ENCODE measurements at regions not wholly inside any gene's neighbourhood (a gene's known extent, or its start where the extent isn't known, plus 50 kb on each side); places are given as distances from the start of the nearest gene placed in this dataset.

- DNase-seq (ENCODE audit: low read depth) = no peak
- peak; percentile 8 for TF ChIP-seq CTCF (IDR thresholded peaks at IDR 0.05; ENCODE audit: insufficient read depth, low read depth, low read length)
- no peak overlapping the region for H3K4me3 ChIP-seq (ENCODE audit: low read depth, low read length)
Measured at GRCh38 chr18:61612517-61612916, 279.3 kb downstream of the CDH20 start.

GRCh38 chr18:61609131-61609530 lies 275.9 kb downstream of the CDH20 start:
- TF ChIP-seq CTCF (IDR thresholded peaks at IDR 0.05; ENCODE audit: insufficient read depth, low read depth, low read length) = no peak
- no peak overlapping the region for H3K4me3 ChIP-seq (ENCODE audit: low read depth, low read length)
- no peak for DNase-seq (ENCODE audit: low read depth)

- DNase-seq (ENCODE audit: low read depth) = no peak
- TF ChIP-seq CTCF (IDR thresholded peaks at IDR 0.05; ENCODE audit: insufficient read depth, low read depth, low read length) = no peak
- H3K4me3 ChIP-seq (ENCODE audit: low read depth, low read length) = no peak overlapping the region
Measured at GRCh38 chr18:61608316-61608715, 275.1 kb downstream of the CDH20 start.

GRCh38 chr18:61607867-61608266 lies 274.6 kb downstream of the CDH20 start:
- TF ChIP-seq CTCF (IDR thresholded peaks at IDR 0.05; ENCODE audit: insufficient read depth, low read depth, low read length) = no peak
- no peak for DNase-seq (ENCODE audit: low read depth)
- H3K4me3 ChIP-seq (ENCODE audit: low read depth, low read length) = no peak overlapping the region

GRCh38 chr18:61606759-61607158 lies 273.5 kb downstream of the CDH20 start:
- TF ChIP-seq CTCF (IDR thresholded peaks at IDR 0.05; ENCODE audit: insufficient read depth, low read depth, low read length) = no peak
- DNase-seq (ENCODE audit: low read depth) = peak; percentile 92
- H3K4me3 ChIP-seq (ENCODE audit: low read depth, low read length) = peak overlapping the region; percentile 50

- DNase-seq (ENCODE audit: low read depth) = peak; percentile 87
- no peak for TF ChIP-seq CTCF (IDR thresholded peaks at IDR 0.05; ENCODE audit: insufficient read depth, low read depth, low read length)
- H3K4me3 ChIP-seq (ENCODE audit: low read depth, low read length) = peak overlapping the region; percentile 50
Measured at GRCh38 chr18:61606068-61606660, 272.9 kb downstream of the CDH20 start.
